HCT116 (cell line): ENCODE measurements at regions not wholly inside any gene's neighbourhood (a gene's known extent, or its start where the extent isn't known, plus 50 kb on each side); places are given as distances from the start of the nearest gene placed in this dataset.

Experiments used
- ATAC-seq: fragments of 200-7000 bp; cut with Tn5 transposase; 2 replicates; pipeline ENCODE4 v1.9.1; 2020; ENCODE audit warnings: mild to moderate bottlenecking, moderate library complexity
- BruUV-seq: library from RNA; stranded (reverse); fragments of 400-500 nt; replicated peaks from 2 replicates; lab custom pipeline; 2021; lab: Mats Ljungman, UMichigan
- CTCF ChIA-PET: fragments of 300-600 bp; sonication (Branson Sonifier 250); formaldehyde crosslinking; loops from one replicate; lab custom pipeline; 2021; ENCODE audit warnings: antibody characterized with exemption; lab: Charles Lee
- POLR2A ChIA-PET: fragments of 300-600, 350-600 bp; sonication (Branson Sonifier 250); formaldehyde crosslinking; loops from one replicate; lab custom pipeline; 2021; ENCODE audit warnings: antibody characterized with exemption; lab: Charles Lee
- RAD21 ChIA-PET, 2 experiments: fragments of 300-600 bp; sonication (Branson Sonifier 250); formaldehyde crosslinking; loops; one replicate each; lab custom pipeline; 2023; ENCODE audit warnings: low total read pairs in 2 of 2; ENCODE audit not compliant: uncharacterized antibody in 2 of 2, unreplicated experiment in 2 of 2, low non-redundant PET in 1 of 2; lab: Charles Lee
- DNase-seq: peaks from one replicate; pipeline ENCODE4 v3.0.0-alpha.2; 2010; ENCODE audit warnings: low read depth, low spot score
- H2AFZ ChIP-seq: fragments of 200-600 bp; shearing (Covaris generic), sonication (generic); 2 replicates; pipeline ENCODE4 v1.6.1; 2017; ENCODE audit warnings: low read depth, mixed run types, mixed read lengths, antibody characterized with exemption, low read length; ENCODE audit not compliant: poor library complexity, severe bottlenecking
- H3K27ac ChIP-seq: 2 replicates; pipeline ENCODE4 v1.5.1; 2012; ENCODE audit warnings: low read depth, low read length
- H3K27me3 ChIP-seq: fragments of 200-600 bp; sonication (generic); 2 replicates; pipeline ENCODE4 v1.6.1; 2016; ENCODE audit warnings: mixed run types, low read length, mixed read lengths; ENCODE audit not compliant: insufficient read depth
- H3K36me3 ChIP-seq, 2 experiments: fragments of 200-500 bp in 1 of 2; fragments of 200-600 bp in 1 of 2; sonication (Bioruptor generic) in 1 of 2; sonication (generic) in 1 of 2; 2 replicates each; pipeline versions ENCODE4 v1.5.1 to v1.6.1; 2014 to 2016; ENCODE audit warnings: low read length in 2 of 2, inconsistent platforms in 1 of 2, mixed read lengths in 1 of 2, mixed run types in 1 of 2; ENCODE audit not compliant: insufficient read depth in 2 of 2, control insufficient read depth in 1 of 2
- H3K4me1 ChIP-seq, 2 experiments: fragments of 200-600 bp in 1 of 2; sonication (generic) in 1 of 2; 2 replicates each; pipeline versions ENCODE4 v1.5.1 to v1.6.1; 2012 to 2017; ENCODE audit warnings: low read length in 2 of 2, inconsistent platforms in 1 of 2, mild to moderate bottlenecking in 1 of 2, mixed read lengths in 1 of 2, mixed run types in 1 of 2, moderate library complexity in 1 of 2; ENCODE audit not compliant: insufficient read depth in 2 of 2, control insufficient read depth in 1 of 2
- H3K4me2 ChIP-seq: fragments of 200-600 bp; sonication (generic); 2 replicates; pipeline ENCODE4 v1.6.1; 2017; ENCODE audit warnings: mixed run types, low read length, mixed read lengths
- H3K4me3 ChIP-seq, 2 experiments: fragments of 200-600 bp in 1 of 2; sonication (generic) in 1 of 2; replicated peaks in 1 of 2; 2 replicates each; pipeline ENCODE4 v1.5.1; 2011 to 2016; ENCODE audit warnings: low read length in 2 of 2, control low read depth in 1 of 2, low read depth in 1 of 2, mild to moderate bottlenecking in 1 of 2, mixed read lengths in 1 of 2, mixed run types in 1 of 2
- H3K79me2 ChIP-seq: fragments of 200-600 bp; sonication (generic); 2 replicates; pipeline ENCODE4 v1.6.1; 2017; ENCODE audit warnings: mild to moderate bottlenecking, mixed run types, low read length, moderate library complexity, mixed read lengths; ENCODE audit not compliant: insufficient read depth
- H3K9ac ChIP-seq: fragments of 200-600 bp; sonication (generic); 2 replicates; pipeline ENCODE4 v1.6.1; 2016; ENCODE audit warnings: low read length, mixed read lengths
- H3K9me2 ChIP-seq: fragments of 200-600 bp; sonication (generic), shearing (Covaris generic); 2 replicates; pipeline ENCODE4 v1.6.1; 2017; ENCODE audit warnings: mixed run types, mild to moderate bottlenecking, moderate library complexity; ENCODE audit not compliant: insufficient read depth
- H3K9me3 ChIP-seq, 2 experiments: fragments of 200-500 bp in 1 of 2; fragments of 200-600 bp in 1 of 2; sonication (Bioruptor generic) in 1 of 2; sonication (generic) in 1 of 2; 2 replicates each; pipeline ENCODE4 v1.6.1; 2014 to 2017; ENCODE audit warnings: low read length in 2 of 2, mixed read lengths in 2 of 2, inconsistent platforms in 1 of 2, low read depth in 1 of 2, mild to moderate bottlenecking in 1 of 2, mixed run types in 1 of 2, moderate library complexity in 1 of 2; ENCODE audit not compliant: control insufficient read depth in 1 of 2, insufficient read depth in 1 of 2
- H4K20me1 ChIP-seq: fragments of 200-600 bp; sonication (generic), shearing (Covaris generic); 2 replicates; pipeline ENCODE4 v1.6.1; 2017; ENCODE audit warnings: mixed run types, mild to moderate bottlenecking, moderate library complexity; ENCODE audit not compliant: insufficient read depth
- CEBPB ChIP-seq: IDR thresholded peaks from 2 replicates; pipeline ENCODE4 v1.6.1; 2012; ENCODE audit warnings: low read depth
- EZH2 ChIP-seq: fragments of 200-600 bp; sonication (generic); IDR thresholded peaks from 2 replicates; pipeline ENCODE4 v1.6.1; 2017; ENCODE audit warnings: antibody characterized with exemption, mixed run types
- EZH2phosphoT487 ChIP-seq: fragments of 200-600 bp; IDR thresholded peaks from 2 replicates; pipeline ENCODE4 v1.6.1; 2018; ENCODE audit warnings: antibody characterized with exemption, borderline replicate concordance
- POLR2A ChIP-seq: IDR thresholded peaks from 2 replicates; pipeline ENCODE4 v1.7.0; 2011; ENCODE audit warnings: borderline replicate concordance; ENCODE audit not compliant: insufficient read depth, insufficient read length; ENCODE audit errors: extremely low read depth
- RAD21 ChIP-seq: IDR thresholded peaks from 2 replicates; pipeline ENCODE4 v1.6.1; 2012; ENCODE audit warnings: low read depth, mild to moderate bottlenecking
- SIN3A ChIP-seq: IDR thresholded peaks from 2 replicates; pipeline ENCODE4 v1.6.1; 2012; ENCODE audit warnings: low read depth
- SRF ChIP-seq: IDR thresholded peaks from 2 replicates; pipeline ENCODE4 v1.6.1; 2012; ENCODE audit warnings: low read depth
- TCF7L2 ChIP-seq: IDR thresholded peaks from 2 replicates; pipeline ENCODE4 v1.7.0; 2011; ENCODE audit warnings: borderline replicate concordance, inconsistent platforms; ENCODE audit not compliant: insufficient read depth, insufficient read length; ENCODE audit errors: extremely low read depth
- ZBTB33 ChIP-seq: IDR thresholded peaks from 2 replicates; pipeline ENCODE4 v1.6.1; 2011; ENCODE audit warnings: mild to moderate bottlenecking, low read length, moderate library complexity; ENCODE audit not compliant: insufficient replicate concordance; ENCODE audit errors: extremely low read depth
- intact Hi-C: fragments of 100-400 bp; cut with micrococcal nuclease; formaldehyde crosslinking; loops from 2 replicates; pipeline ENCODE4 v1.10.0; 2022
- TF ChIP-seq, protein P1 (sequence below): IDR thresholded peaks from 2 replicates; pipeline ENCODE4 v1.6.1; 2012

GRCh38 chr2:181761175-181761574, 80.9 kb upstream of the NEUROD1 start:
- no peaks in the 10 kb centered on the region for H4K20me1 ChIP-seq
- DNase-seq (no peak), ATAC-seq (no peak)
- H3K27me3 ChIP-seq, result no peaks in the 10 kb centered on the region
- intact Hi-C loops, result no loop called here
- no peaks in the 10 kb centered on the region for H3K36me3 ChIP-seq
- no peaks in the 10 kb centered on the region for H3K79me2 ChIP-seq
- H3K9me2 ChIP-seq, result no peaks in the 10 kb centered on the region
- TF ChIP-seq ZBTB33, result no peak
- H3K4me1 ChIP-seq, result peaks cover 17 to 38% of the 10 kb centered on the region in 2 experiments
- no peaks in the 10 kb centered on the region for H3K9me3 ChIP-seq
- no peak overlapping the region for H2AFZ ChIP-seq
- ChIA-PET CTCF (no interaction called here), POLR2A (no interaction called here), RAD21 (no interaction called here)
- H3K27ac ChIP-seq, result no peak overlapping the region
- H3K4me2 ChIP-seq, result no peak overlapping the region
- H3K9ac ChIP-seq, result no peak overlapping the region
- no TSS peak for BruUV-seq
- H3K4me3 ChIP-seq, result no peak overlapping the region

DNA sequence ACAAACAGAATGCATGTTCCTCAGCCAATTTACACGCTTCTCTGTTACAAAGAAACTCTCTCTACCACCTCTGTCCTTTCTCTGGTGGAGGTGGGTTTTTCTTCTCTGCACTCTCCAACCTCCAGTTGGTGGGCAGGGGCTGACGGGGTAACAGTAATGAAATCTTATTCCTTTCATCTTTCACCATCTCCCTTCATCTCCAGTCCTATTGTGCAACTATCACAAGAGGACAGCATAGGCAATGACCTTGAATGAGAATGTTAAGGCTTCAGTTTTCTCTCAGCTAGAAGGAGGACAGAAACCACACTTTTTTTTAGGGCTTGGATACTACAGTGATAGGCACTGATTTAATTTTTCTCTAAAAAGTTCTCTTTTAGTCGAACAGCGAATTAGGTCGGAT, 81.7 kb upstream of the NEUROD1 start:
- H3K4me1 ChIP-seq, result peaks cover 20 to 41% of the 10 kb centered on the region in 2 experiments
- no peaks in the 10 kb centered on the region for H4K20me1 ChIP-seq
- CTCF ChIA-PET, result no interaction called here
- intact Hi-C loops, result no loop called here
- no peaks in the 10 kb centered on the region for H3K36me3 ChIP-seq
- no peak overlapping the region for H3K27ac ChIP-seq
- no peaks in the 10 kb centered on the region for H3K79me2 ChIP-seq
- H3K4me3 ChIP-seq, result no peak overlapping the region
- POLR2A ChIA-PET, result no interaction called here
- H3K9me2 ChIP-seq, result no peaks in the 10 kb centered on the region
- BruUV-seq, result no TSS peak
- RAD21 ChIA-PET, result no interaction called here
- no peak overlapping the region for H2AFZ ChIP-seq
- H3K9me3 ChIP-seq, result no peaks in the 10 kb centered on the region
- ATAC-seq (no peak), DNase-seq (no peak)
- H3K9ac ChIP-seq, result no peak overlapping the region
- TF ChIP-seq TCF7L2, result peak; percentile 93
- TF ChIP-seq EZH2phosphoT487, result no peak
- TF ChIP-seq ZBTB33, result no peak
- TF ChIP-seq EZH2, result no peak
- TF ChIP-seq RAD21, result no peak
- no peak for TF ChIP-seq SIN3A
- TF ChIP-seq, protein P1, sequence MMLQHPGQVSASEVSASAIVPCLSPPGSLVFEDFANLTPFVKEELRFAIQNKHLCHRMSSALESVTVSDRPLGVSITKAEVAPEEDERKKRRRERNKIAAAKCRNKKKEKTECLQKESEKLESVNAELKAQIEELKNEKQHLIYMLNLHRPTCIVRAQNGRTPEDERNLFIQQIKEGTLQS, result no peak
- no peak for TF ChIP-seq POLR2A
- peak; percentile 38; the same call in 1 of the 2 replicates for TF ChIP-seq CEBPB
- TF ChIP-seq SRF, result no peak
- no peaks in the 10 kb centered on the region for H3K27me3 ChIP-seq
- H3K4me2 ChIP-seq, result no peak overlapping the region
